SK-N-SH treated with all-trans-retinoic acid at 6 μM for 48 hours (cell line): ENCODE measurements at regions not wholly inside any gene's neighbourhood (a gene's known extent, or its start where the extent isn't known, plus 50 kb on each side); places are given as distances from the start of the nearest gene placed in this dataset.

ENCODE experiments used
- ATAC-seq: fragments of 200-7000 bp; cut with Tn5 transposase; 3 replicates; pipeline ENCODE4 v1.9.1; 2020; ENCODE audit warnings: mild to moderate bottlenecking, moderate library complexity
- ARNTL ChIP-seq: fragments of 450-650 bp; formaldehyde crosslinking; IDR thresholded peaks from 2 replicates; pipeline ENCODE4 v1.5.0; 2020; ENCODE audit warnings: low read depth, mild to moderate bottlenecking, moderate library complexity, borderline replicate concordance
- BACH2 ChIP-seq: fragments of 250-450 bp; sonication (Bioruptor Pico); IDR thresholded peaks from 2 replicates; pipeline ENCODE4 v1.9.0; 2021; ENCODE audit warnings: mild to moderate bottlenecking, borderline replicate concordance
- CREB5 ChIP-seq: fragments of 250-450 bp; sonication (Bioruptor Pico); IDR thresholded peaks from 2 replicates; pipeline ENCODE4 v1.5.1; 2020; ENCODE audit warnings: low read depth, mild to moderate bottlenecking, moderate library complexity
- CSDC2 ChIP-seq: fragments of 250-450 bp; sonication (Bioruptor Pico); IDR thresholded peaks from 2 replicates; pipeline ENCODE4 v1.5.0; 2020; ENCODE audit warnings: mild to moderate bottlenecking, moderate library complexity
- ESRRG ChIP-seq: fragments of 250-450 bp; sonication (Bioruptor Pico); IDR thresholded peaks from 2 replicates; pipeline ENCODE4 v1.6.1; 2021; ENCODE audit warnings: mild to moderate bottlenecking
- GLIS3 ChIP-seq: fragments of 250-450 bp; sonication (Bioruptor Pico); IDR thresholded peaks from 2 replicates; pipeline ENCODE4 v1.5.0; 2020; ENCODE audit warnings: mild to moderate bottlenecking, moderate library complexity
- ISL1 ChIP-seq: fragments of 250-450 bp; sonication (Bioruptor Pico); IDR thresholded peaks from 2 replicates; pipeline ENCODE4 v2.1.2; 2022; ENCODE audit warnings: mild to moderate bottlenecking, moderate library complexity
- OSR1 ChIP-seq: fragments of 250-450 bp; sonication (Bioruptor Pico); IDR thresholded peaks from 2 replicates; pipeline ENCODE4 v1.8.0; 2022; ENCODE audit warnings: moderate library complexity, mild to moderate bottlenecking, inconsistent platforms
- PATZ1 ChIP-seq: fragments of 250-450 bp; sonication (Bioruptor Pico); IDR thresholded peaks from 2 replicates; pipeline ENCODE4 v1.8.0; 2020; ENCODE audit warnings: mild to moderate bottlenecking, moderate library complexity, borderline replicate concordance
- PPARA ChIP-seq: fragments of 250-450 bp; sonication (Bioruptor Pico); IDR thresholded peaks from 2 replicates; pipeline ENCODE4 v1.5.0; 2020; ENCODE audit warnings: mild to moderate bottlenecking, borderline replicate concordance
- RARB ChIP-seq: fragments of 250-450 bp; sonication (Bioruptor Pico); IDR thresholded peaks from 2 replicates; pipeline ENCODE4 v1.8.0; 2021; ENCODE audit warnings: mild to moderate bottlenecking, moderate library complexity
- SNAI2 ChIP-seq: fragments of 250-450 bp; sonication (Bioruptor Pico); IDR thresholded peaks from 2 replicates; pipeline ENCODE4 v1.5.0; 2020; ENCODE audit warnings: mild to moderate bottlenecking, moderate library complexity
- TOX ChIP-seq: fragments of 250-450 bp; sonication (Bioruptor Pico); IDR thresholded peaks from 2 replicates; pipeline ENCODE4 v1.8.0; 2021; ENCODE audit warnings: mild to moderate bottlenecking, moderate library complexity, borderline replicate concordance
- ZC3H10 ChIP-seq: fragments of 250-450 bp; sonication (Bioruptor Pico); IDR thresholded peaks from 2 replicates; pipeline ENCODE4 v1.5.1; 2021; ENCODE audit warnings: mild to moderate bottlenecking, moderate library complexity
- ZFP3 ChIP-seq: fragments of 250-450 bp; sonication (Bioruptor Pico); IDR thresholded peaks from 2 replicates; pipeline ENCODE4 v1.5.0; 2020; ENCODE audit warnings: mild to moderate bottlenecking, moderate library complexity
- ZFP30 ChIP-seq: fragments of 450-650 bp; formaldehyde crosslinking; IDR thresholded peaks from 2 replicates; pipeline ENCODE4 v1.5.0; 2022; ENCODE audit warnings: mild to moderate bottlenecking, moderate library complexity
- ZNF565 ChIP-seq: fragments of 450-650 bp; formaldehyde crosslinking; conservative IDR thresholded peaks from 2 replicates; pipeline ENCODE4 v1.5.0; 2020; ENCODE audit warnings: low read depth, mild to moderate bottlenecking, moderate library complexity
- ZNF70 ChIP-seq: fragments of 450-650 bp; formaldehyde crosslinking; IDR thresholded peaks from 2 replicates; pipeline ENCODE4 v1.5.0; 2020; ENCODE audit warnings: mild to moderate bottlenecking, moderate library complexity
- TF ChIP-seq, protein P1 (sequence below): fragments of 250-450 bp; sonication (Bioruptor Pico); IDR thresholded peaks from 2 replicates; pipeline ENCODE4 v1.5.0; 2020; ENCODE audit warnings: mild to moderate bottlenecking, moderate library complexity
- TF ChIP-seq, protein P2 (sequence below): fragments of 250-450 bp; sonication (Bioruptor Pico); IDR thresholded peaks from 2 replicates; pipeline ENCODE4 v1.8.0; 2021; ENCODE audit warnings: low read depth, mild to moderate bottlenecking, moderate library complexity, borderline replicate concordance
- TF ChIP-seq, protein P3 (sequence below): fragments of 250-450 bp; sonication (Bioruptor Pico); IDR thresholded peaks from 2 replicates; pipeline ENCODE4 v1.5.1; 2021; ENCODE audit warnings: mild to moderate bottlenecking, moderate library complexity

DNA sequence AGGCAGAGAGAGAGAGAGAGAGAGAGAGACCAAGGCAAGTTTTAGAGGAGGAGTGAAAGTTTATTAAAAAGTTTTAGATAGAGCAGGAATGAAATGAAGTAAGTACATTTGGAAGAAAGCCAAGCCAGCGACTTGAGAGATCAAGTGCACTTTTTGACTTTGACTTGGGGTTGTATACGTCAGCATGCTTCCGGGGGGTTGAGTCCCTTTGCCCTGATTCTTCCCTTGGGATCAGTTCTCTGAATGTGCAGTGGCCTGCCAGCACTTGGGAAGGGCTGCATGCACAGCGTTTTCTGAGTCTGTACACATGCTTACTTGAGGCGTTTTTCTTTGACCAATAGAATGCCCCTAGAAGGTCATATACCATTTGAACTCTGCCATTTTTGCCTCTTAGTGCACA is 400.5 kb downstream of the PDGFC start:
- TF ChIP-seq ZNF565 (no peak), SNAI2 (no peak), ZFP30 (CRISPR knock-in tag) (no peak), GLIS3 (CRISPR knock-in tag) (no peak), ZFP3 (CRISPR knock-in tag) (no peak), ISL1 (CRISPR knock-in tag) (no peak), ESRRG (CRISPR knock-in tag) (no peak)
- TF ChIP-seq, protein P1, sequence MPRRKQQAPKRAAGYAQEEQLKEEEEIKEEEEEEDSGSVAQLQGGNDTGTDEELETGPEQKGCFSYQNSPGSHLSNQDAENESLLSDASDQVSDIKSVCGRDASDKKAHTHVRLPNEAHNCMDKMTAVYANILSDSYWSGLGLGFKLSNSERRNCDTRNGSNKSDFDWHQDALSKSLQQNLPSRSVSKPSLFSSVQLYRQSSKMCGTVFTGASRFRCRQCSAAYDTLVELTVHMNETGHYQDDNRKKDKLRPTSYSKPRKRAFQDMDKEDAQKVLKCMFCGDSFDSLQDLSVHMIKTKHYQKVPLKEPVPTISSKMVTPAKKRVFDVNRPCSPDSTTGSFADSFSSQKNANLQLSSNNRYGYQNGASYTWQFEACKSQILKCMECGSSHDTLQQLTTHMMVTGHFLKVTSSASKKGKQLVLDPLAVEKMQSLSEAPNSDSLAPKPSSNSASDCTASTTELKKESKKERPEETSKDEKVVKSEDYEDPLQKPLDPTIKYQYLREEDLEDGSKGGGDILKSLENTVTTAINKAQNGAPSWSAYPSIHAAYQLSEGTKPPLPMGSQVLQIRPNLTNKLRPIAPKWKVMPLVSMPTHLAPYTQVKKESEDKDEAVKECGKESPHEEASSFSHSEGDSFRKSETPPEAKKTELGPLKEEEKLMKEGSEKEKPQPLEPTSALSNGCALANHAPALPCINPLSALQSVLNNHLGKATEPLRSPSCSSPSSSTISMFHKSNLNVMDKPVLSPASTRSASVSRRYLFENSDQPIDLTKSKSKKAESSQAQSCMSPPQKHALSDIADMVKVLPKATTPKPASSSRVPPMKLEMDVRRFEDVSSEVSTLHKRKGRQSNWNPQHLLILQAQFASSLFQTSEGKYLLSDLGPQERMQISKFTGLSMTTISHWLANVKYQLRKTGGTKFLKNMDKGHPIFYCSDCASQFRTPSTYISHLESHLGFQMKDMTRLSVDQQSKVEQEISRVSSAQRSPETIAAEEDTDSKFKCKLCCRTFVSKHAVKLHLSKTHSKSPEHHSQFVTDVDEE (CRISPR knock-in tag): no peak
- ATAC-seq: no peak

GRCh38 chr4:156569535-156569934 is 402.1 kb downstream of the PDGFC start:
- TF ChIP-seq RARB (CRISPR knock-in tag) (no peak), ZNF565 (no peak), TOX (CRISPR knock-in tag) (no peak), ZNF70 (no peak), ZC3H10 (CRISPR knock-in tag) (no peak), ZFP30 (CRISPR knock-in tag) (no peak), ESRRG (CRISPR knock-in tag) (no peak), PPARA (CRISPR knock-in tag) (no peak), GLIS3 (CRISPR knock-in tag) (no peak), CREB5 (CRISPR knock-in tag) (no peak), ZFP3 (CRISPR knock-in tag) (no peak), SNAI2 (no peak), CSDC2 (CRISPR knock-in tag) (no peak)
- TF ChIP-seq, protein P2, sequence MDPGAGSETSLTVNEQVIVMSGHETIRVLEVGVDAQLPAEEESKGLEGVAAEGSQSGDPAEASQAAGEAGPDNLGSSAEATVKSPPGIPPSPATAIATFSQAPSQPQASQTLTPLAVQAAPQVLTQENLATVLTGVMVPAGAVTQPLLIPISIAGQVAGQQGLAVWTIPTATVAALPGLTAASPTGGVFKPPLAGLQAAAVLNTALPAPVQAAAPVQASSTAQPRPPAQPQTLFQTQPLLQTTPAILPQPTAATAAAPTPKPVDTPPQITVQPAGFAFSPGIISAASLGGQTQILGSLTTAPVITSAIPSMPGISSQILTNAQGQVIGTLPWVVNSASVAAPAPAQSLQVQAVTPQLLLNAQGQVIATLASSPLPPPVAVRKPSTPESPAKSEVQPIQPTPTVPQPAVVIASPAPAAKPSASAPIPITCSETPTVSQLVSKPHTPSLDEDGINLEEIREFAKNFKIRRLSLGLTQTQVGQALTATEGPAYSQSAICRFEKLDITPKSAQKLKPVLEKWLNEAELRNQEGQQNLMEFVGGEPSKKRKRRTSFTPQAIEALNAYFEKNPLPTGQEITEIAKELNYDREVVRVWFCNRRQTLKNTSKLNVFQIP (CRISPR knock-in tag): no peak
- TF ChIP-seq, protein P3, sequence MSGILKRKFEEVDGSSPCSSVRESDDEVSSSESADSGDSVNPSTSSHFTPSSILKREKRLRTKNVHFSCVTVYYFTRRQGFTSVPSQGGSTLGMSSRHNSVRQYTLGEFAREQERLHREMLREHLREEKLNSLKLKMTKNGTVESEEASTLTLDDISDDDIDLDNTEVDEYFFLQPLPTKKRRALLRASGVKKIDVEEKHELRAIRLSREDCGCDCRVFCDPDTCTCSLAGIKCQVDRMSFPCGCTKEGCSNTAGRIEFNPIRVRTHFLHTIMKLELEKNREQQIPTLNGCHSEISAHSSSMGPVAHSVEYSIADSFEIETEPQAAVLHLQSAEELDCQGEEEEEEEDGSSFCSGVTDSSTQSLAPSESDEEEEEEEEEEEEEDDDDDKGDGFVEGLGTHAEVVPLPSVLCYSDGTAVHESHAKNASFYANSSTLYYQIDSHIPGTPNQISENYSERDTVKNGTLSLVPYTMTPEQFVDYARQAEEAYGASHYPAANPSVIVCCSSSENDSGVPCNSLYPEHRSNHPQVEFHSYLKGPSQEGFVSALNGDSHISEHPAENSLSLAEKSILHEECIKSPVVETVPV (CRISPR knock-in tag): no peak
- no peak for ATAC-seq

DNA sequence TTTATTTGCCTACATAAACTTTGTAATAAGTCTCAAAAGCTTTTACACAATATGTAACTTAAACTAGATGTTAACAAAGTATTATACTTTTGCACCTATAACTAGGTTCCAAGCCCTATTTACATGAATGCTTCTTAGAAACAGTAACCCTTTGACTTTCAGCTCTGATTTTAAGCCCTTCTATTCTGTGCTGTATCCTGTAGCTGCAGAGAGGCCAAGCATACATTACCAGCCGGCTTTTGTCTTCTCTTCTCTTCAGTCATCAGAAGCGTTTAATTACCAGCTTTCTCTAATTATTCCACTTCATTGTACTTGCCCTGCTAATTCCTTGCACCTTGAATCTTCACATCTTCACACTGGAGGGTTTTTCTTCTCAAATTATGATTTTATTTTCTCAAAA is 403.1 kb downstream of the PDGFC start:
- no peak for TF ChIP-seq TOX (CRISPR knock-in tag)
- no peak for TF ChIP-seq ZFP30 (CRISPR knock-in tag)
- TF ChIP-seq GLIS3 (CRISPR knock-in tag): no peak
- no peak for TF ChIP-seq ARNTL (CRISPR knock-in tag)
- TF ChIP-seq CREB5 (CRISPR knock-in tag): no peak
- no peak for TF ChIP-seq RARB (CRISPR knock-in tag)
- TF ChIP-seq OSR1: no peak
- TF ChIP-seq ZC3H10 (CRISPR knock-in tag): no peak
- no peak for TF ChIP-seq CSDC2 (CRISPR knock-in tag)
- TF ChIP-seq PPARA (CRISPR knock-in tag): no peak
- TF ChIP-seq, protein P2 (CRISPR knock-in tag): no peak
- no peak for TF ChIP-seq PATZ1 (CRISPR knock-in tag)
- TF ChIP-seq SNAI2: no peak
- TF ChIP-seq, protein P3 (CRISPR knock-in tag): no peak
- TF ChIP-seq BACH2 (CRISPR knock-in tag): no peak
- TF ChIP-seq, all 23 proteins: peak for 0
- peak; percentile 63 for ATAC-seq
